SU-DHL-6 (cell line): ENCODE measurements at regions not wholly inside any gene's neighbourhood (a gene's known extent, or its start where the extent isn't known, plus 50 kb on each side); places are given as distances from the start of the nearest gene placed in this dataset.

ENCODE experiments used
- H2AFZ ChIP-seq: fragments of 200-600 bp; sonication (generic); 2 replicates; pipeline ENCODE4 v1.6.1; 2014; ENCODE audit warnings: low read depth, mild to moderate bottlenecking, moderate library complexity, mixed read lengths, antibody characterized with exemption, low read length; ENCODE audit not compliant: severe bottlenecking
- H3F3A ChIP-seq: fragments of 200-600 bp; shearing (Covaris generic); 2 replicates; pipeline ENCODE4 v1.6.0; 2016; ENCODE audit warnings: antibody characterized with exemption, mild to moderate bottlenecking; ENCODE audit not compliant: insufficient read depth
- H3K27ac ChIP-seq: fragments of 200-600 bp; sonication (generic); 2 replicates; pipeline ENCODE4 v1.5.1; 2016; ENCODE audit warnings: low read depth, mild to moderate bottlenecking, low read length, moderate library complexity, mixed read lengths
- H3K27me3 ChIP-seq: fragments of 200-600 bp; sonication (generic), shearing (Covaris generic); 2 replicates; pipeline ENCODE4 v1.6.0; 2014; ENCODE audit warnings: mild to moderate bottlenecking, low read length
- H3K36me3 ChIP-seq: fragments of 200-600 bp; sonication (generic); 2 replicates; pipeline ENCODE4 v1.6.1; 2014; ENCODE audit warnings: mild to moderate bottlenecking, low read length, mixed read lengths
- H3K4me2 ChIP-seq: fragments of 300-600, 200-600 bp; shearing (Covaris generic), sonication (generic); 2 replicates; pipeline ENCODE4 v1.6.0; 2014; ENCODE audit warnings: low read length, low read depth, mild to moderate bottlenecking; ENCODE audit not compliant: poor library complexity, severe bottlenecking
- H3K4me3 ChIP-seq: fragments of 200-600 bp; sonication (generic); 2 replicates; pipeline ENCODE4 v1.5.1; 2014; ENCODE audit warnings: antibody characterized with exemption, low read length, mild to moderate bottlenecking, mixed read lengths; ENCODE audit not compliant: insufficient read depth, poor library complexity, severe bottlenecking
- H3K79me2 ChIP-seq: fragments of 200-600 bp; sonication (generic); 2 replicates; pipeline ENCODE4 v1.6.1; 2014; ENCODE audit warnings: mild to moderate bottlenecking, low read length, moderate library complexity; ENCODE audit not compliant: insufficient read depth
- H3K9ac ChIP-seq: fragments of 200-600 bp; sonication (generic); 2 replicates; pipeline ENCODE4 v1.7.0; 2014; ENCODE audit warnings: mild to moderate bottlenecking, low read length
- H3K9me2 ChIP-seq: fragments of 200-600 bp; sonication (generic); replicated peaks from 2 replicates; pipeline ENCODE4 v1.6.1; 2014; ENCODE audit warnings: low read length; ENCODE audit not compliant: insufficient read depth
- H3K9me3 ChIP-seq: fragments of 200-600 bp; sonication (generic); 2 replicates; pipeline ENCODE4 v1.6.1; 2014; ENCODE audit warnings: low read length, mixed read lengths; ENCODE audit not compliant: insufficient read depth
- H4K20me1 ChIP-seq: fragments of 200-600 bp; sonication (generic); 2 replicates; pipeline ENCODE4 v1.6.1; 2014; ENCODE audit warnings: low read depth, mild to moderate bottlenecking, antibody characterized with exemption, low read length, moderate library complexity, mixed read lengths
- EZH2phosphoT487 ChIP-seq: fragments of 200-600 bp; sonication (generic), shearing (Covaris generic); conservative IDR thresholded peaks from 2 replicates; pipeline ENCODE4 v1.6.1; 2018; ENCODE audit warnings: mild to moderate bottlenecking, antibody characterized with exemption, low read length, moderate library complexity, mixed read lengths
- TF ChIP-seq, protein P1 (sequence below): fragments of 200-600 bp; sonication (generic); IDR thresholded peaks from one replicate; pipeline ENCODE4 v1.5.1; 2017; ENCODE audit warnings: antibody characterized with exemption, mild to moderate bottlenecking, low read length, moderate library complexity; ENCODE audit not compliant: insufficient read depth, poor library complexity, severe bottlenecking

DNA sequence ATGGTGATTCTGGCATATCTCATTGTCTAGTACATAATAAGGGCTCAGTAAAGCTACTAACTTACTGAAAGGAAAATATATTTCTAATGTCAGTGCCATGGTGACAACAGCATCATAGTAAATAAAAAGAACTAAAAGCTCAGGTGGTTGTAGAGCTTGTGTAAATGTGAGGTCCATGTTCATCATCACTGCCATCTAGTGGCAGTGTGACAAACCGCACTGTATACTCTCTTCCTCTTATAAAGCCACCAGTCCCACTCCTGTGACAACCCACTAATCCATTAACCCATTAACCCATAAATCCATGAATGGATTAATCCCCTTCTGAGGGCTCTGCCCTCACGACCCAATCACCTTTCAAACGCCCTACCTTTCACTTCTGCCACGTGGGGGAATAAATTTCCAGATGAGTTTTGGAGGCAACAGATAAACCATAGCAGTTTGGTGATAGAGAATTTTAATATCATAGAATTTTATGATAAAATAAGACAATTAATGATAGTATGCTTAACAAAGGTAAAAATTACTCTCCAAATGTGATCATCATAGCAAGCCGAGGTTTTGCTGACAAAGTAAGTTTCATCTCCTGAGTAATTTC is 160.4 kb upstream of the SGCG start:
- no peaks in the 10 kb centered on the region for H3K27me3 ChIP-seq
- no peaks in the 10 kb centered on the region for H3F3A ChIP-seq
- H2AFZ ChIP-seq: no peak overlapping the region
- TF ChIP-seq, protein P1, sequence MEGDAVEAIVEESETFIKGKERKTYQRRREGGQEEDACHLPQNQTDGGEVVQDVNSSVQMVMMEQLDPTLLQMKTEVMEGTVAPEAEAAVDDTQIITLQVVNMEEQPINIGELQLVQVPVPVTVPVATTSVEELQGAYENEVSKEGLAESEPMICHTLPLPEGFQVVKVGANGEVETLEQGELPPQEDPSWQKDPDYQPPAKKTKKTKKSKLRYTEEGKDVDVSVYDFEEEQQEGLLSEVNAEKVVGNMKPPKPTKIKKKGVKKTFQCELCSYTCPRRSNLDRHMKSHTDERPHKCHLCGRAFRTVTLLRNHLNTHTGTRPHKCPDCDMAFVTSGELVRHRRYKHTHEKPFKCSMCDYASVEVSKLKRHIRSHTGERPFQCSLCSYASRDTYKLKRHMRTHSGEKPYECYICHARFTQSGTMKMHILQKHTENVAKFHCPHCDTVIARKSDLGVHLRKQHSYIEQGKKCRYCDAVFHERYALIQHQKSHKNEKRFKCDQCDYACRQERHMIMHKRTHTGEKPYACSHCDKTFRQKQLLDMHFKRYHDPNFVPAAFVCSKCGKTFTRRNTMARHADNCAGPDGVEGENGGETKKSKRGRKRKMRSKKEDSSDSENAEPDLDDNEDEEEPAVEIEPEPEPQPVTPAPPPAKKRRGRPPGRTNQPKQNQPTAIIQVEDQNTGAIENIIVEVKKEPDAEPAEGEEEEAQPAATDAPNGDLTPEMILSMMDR: peak; percentile 56
- TF ChIP-seq EZH2phosphoT487: no peak
- no peak overlapping the region for H3K27ac ChIP-seq
- H3K9me3 ChIP-seq: no peaks in the 10 kb centered on the region
- H3K9ac ChIP-seq: no peak overlapping the region
- H3K4me3 ChIP-seq: no peak overlapping the region
- no peaks in the 10 kb centered on the region for H3K79me2 ChIP-seq
- H3K4me2 ChIP-seq: no peak overlapping the region
- no peaks in the 10 kb centered on the region for H4K20me1 ChIP-seq
- H3K9me2 ChIP-seq: no peaks in the 10 kb centered on the region
- no peaks in the 10 kb centered on the region for H3K36me3 ChIP-seq

DNA sequence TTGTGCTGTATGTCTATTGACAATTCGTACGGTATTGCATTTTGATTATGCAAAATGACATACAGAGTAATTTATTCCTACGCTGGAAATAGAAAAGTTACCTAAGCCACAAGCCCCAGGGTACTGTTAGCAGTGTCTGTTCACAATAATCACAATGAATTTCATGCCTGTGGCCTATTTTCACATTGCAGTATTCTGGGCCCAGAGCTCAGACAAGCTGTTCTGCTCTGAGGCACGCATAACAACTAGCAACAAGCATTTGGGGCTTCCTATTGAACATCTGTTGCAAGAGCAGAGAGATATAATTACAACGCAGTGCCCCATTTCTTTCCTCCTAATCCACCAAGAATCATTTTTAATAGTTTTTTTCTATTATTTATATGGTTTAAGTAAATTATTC is 158.9 kb upstream of the SGCG start:
- Histone ChIP-seq H4K20me1 (no peaks in the 10 kb centered on the region), H3K4me3 (no peak overlapping the region), H3F3A (no peaks in the 10 kb centered on the region), H3K27me3 (no peaks in the 10 kb centered on the region), H3K9me2 (no peaks in the 10 kb centered on the region), H3K79me2 (no peaks in the 10 kb centered on the region), H3K36me3 (no peaks in the 10 kb centered on the region), H3K4me2 (no peak overlapping the region), H3K9ac (no peak overlapping the region), H3K27ac (no peak overlapping the region), H2AFZ (no peak overlapping the region), H3K9me3 (no peaks in the 10 kb centered on the region)
- no peak for TF ChIP-seq EZH2phosphoT487
- TF ChIP-seq, protein P1: no peak

DNA sequence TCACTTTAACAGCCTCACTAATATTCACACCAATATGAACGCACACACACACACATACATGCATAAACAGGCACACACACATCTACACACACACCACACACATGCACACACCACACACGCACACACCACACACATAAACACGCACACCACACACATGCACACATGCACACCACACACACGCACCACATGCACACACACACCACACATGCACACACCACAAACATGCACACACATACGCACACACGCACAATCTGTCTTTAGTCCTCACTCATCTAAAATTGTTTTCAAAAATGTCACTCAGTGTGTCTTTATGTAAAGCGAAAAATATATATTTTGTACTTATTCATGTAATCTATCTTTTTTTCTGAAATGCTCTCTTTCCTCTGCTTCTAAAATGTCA is 158.1 kb upstream of the SGCG start:
- Histone ChIP-seq H3K9me2 (no peaks in the 10 kb centered on the region), H2AFZ (no peak overlapping the region), H3K9me3 (no peaks in the 10 kb centered on the region), H3F3A (no peaks in the 10 kb centered on the region), H3K36me3 (no peaks in the 10 kb centered on the region), H3K9ac (no peak overlapping the region), H3K27ac (no peak overlapping the region), H3K4me2 (no peak overlapping the region), H3K4me3 (no peak overlapping the region), H3K27me3 (no peaks in the 10 kb centered on the region), H4K20me1 (no peaks in the 10 kb centered on the region), H3K79me2 (no peaks in the 10 kb centered on the region)
- no peak for TF ChIP-seq EZH2phosphoT487
- TF ChIP-seq, protein P1: no peak
